ENCODE measurements at regions not wholly inside any gene's neighbourhood (a gene's known extent, or its start where the extent isn't known, plus 50 kb on each side); places are given as distances from the start of the nearest gene placed in this dataset.

GRCh38 chr4:13844740-13845139 is 217.2 kb upstream of the BOD1L1 start:
- no peak for DNase-seq (ENCODE audit: low read depth, low spot score)

- DNase-seq (ENCODE audit: low read depth, low spot score): peak; percentile 5
Observed at GRCh38 chr4:13849778-13850177, 222.3 kb upstream of the BOD1L1 start.

GRCh38 chr4:13851085-13851940 is 223.8 kb upstream of the BOD1L1 start:
- no peak for DNase-seq (ENCODE audit: low read depth, low spot score)

- no peak for DNase-seq (ENCODE audit: low read depth, low spot score)
Observed at GRCh38 chr4:13852411-13852810, 224.9 kb upstream of the BOD1L1 start.

GRCh38 chr4:13856387-13856786 is 228.9 kb upstream of the BOD1L1 start:
- no peak for DNase-seq (ENCODE audit: low read depth, low spot score)

GRCh38 chr4:13857397-13857796 is 229.9 kb upstream of the BOD1L1 start:
- no peak for DNase-seq (ENCODE audit: low read depth, low spot score)

GRCh38 chr4:13857800-13858199 is 230.3 kb upstream of the BOD1L1 start:
- no peak for DNase-seq (ENCODE audit: low read depth, low spot score)

GRCh38 chr4:13859423-13859822 is 231.9 kb upstream of the BOD1L1 start:
- DNase-seq (ENCODE audit: low read depth, low spot score): no peak

GRCh38 chr4:13860126-13860525 is 232.6 kb upstream of the BOD1L1 start:
- no peak for DNase-seq (ENCODE audit: low read depth, low spot score)

- no peak for DNase-seq (ENCODE audit: low read depth, low spot score)
Observed at GRCh38 chr4:13865871-13866669, 238.5 kb upstream of the BOD1L1 start.

GRCh38 chr4:13866881-13867280 is 239.4 kb upstream of the BOD1L1 start:
- no peak for DNase-seq (ENCODE audit: low read depth, low spot score)

GRCh38 chr4:13872155-13872554 is 244.6 kb upstream of the BOD1L1 start:
- no peak for DNase-seq (ENCODE audit: low read depth, low spot score)

- DNase-seq (ENCODE audit: low read depth, low spot score): no peak
Observed at GRCh38 chr4:13872955-13873354, 245.4 kb upstream of the BOD1L1 start.

- no peak for DNase-seq (ENCODE audit: low read depth, low spot score)
Observed at GRCh38 chr4:13875181-13875580, 247.7 kb upstream of the BOD1L1 start.

GRCh38 chr4:13876131-13876530 is 248.6 kb upstream of the BOD1L1 start:
- no peak for DNase-seq (ENCODE audit: low read depth, low spot score)

GRCh38 chr4:13876940-13877339 is 249.4 kb upstream of the BOD1L1 start:
- no peak for DNase-seq (ENCODE audit: low read depth, low spot score)

- no peak for DNase-seq (ENCODE audit: low read depth, low spot score)
Observed at GRCh38 chr4:13877626-13878025, 250.1 kb upstream of the BOD1L1 start.

GRCh38 chr4:13881892-13882291 is 254.4 kb upstream of the BOD1L1 start:
- no peak for DNase-seq (ENCODE audit: low read depth, low spot score)

GRCh38 chr4:13887010-13887409 is 259.5 kb upstream of the BOD1L1 start:
- DNase-seq (ENCODE audit: low read depth, low spot score): no peak

- DNase-seq (ENCODE audit: low read depth, low spot score): peak; percentile 79
Observed at GRCh38 chr4:13888112-13888511, 260.6 kb upstream of the BOD1L1 start.

GRCh38 chr4:13891544-13891939 is 264.0 kb upstream of the BOD1L1 start:
- no peak for DNase-seq (ENCODE audit: low read depth, low spot score)

GRCh38 chr4:13892739-13893105 is 265.2 kb upstream of the BOD1L1 start:
- DNase-seq (ENCODE audit: low read depth, low spot score): no peak

- no peak for DNase-seq (ENCODE audit: low read depth, low spot score)
Observed at GRCh38 chr4:13893211-13893610, 265.7 kb upstream of the BOD1L1 start.
